ENCODE measurements at regions not wholly inside any gene's neighbourhood (a gene's known extent, or its start where the extent isn't known, plus 50 kb on each side); places are given as distances from the start of the nearest gene placed in this dataset.
"Not testable (repeated sequence)": the region's sequence is repeated elsewhere in the genome, so short reads cannot be mapped to it uniquely, and the experiment has no call there.

DNA sequence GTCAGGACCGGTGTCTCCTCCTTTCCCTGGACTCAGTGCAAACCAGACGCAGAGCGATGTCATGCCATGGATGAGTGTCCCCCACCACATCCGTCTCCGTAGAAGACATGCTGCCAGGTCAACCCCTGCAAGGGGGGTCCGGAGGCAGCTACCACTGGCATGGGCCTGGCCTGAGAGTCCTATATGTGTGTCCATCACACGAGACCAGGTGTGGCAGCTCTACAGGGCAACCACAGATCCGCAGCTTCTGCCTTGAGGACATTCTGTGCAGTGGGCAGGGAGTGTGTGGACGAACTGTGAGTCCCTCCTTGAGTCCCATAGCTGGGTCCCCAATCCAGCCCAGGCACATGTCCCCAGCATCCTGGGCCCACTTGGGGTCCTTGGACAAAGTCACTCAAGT is 133.6 kb downstream of the TNFRSF13B start:
- H3K79me2 ChIP-seq (ENCODE audit: control insufficient read depth, insufficient read depth, low read length); H3K9ac ChIP-seq (replicated peaks; ENCODE audit: extremely low read depth, insufficient read depth, low read length); H4K20me1 ChIP-seq (replicated peaks; ENCODE audit: control insufficient read depth, extremely low read depth, insufficient read depth, low read length); FAIRE-seq; intact Hi-C loops (cut with micrococcal nuclease); POLR2A ChIA-PET; H3K4me3 ChIP-seq (replicated peaks in 1 of 3; ENCODE audit: insufficient read depth in 1 of 3, low read depth in 1 of 3, low read length in 3 of 3); H3K9me3 ChIP-seq (replicated peaks; ENCODE audit: control insufficient read depth, insufficient read depth, low read length); CTCF ChIA-PET; H3K27ac ChIP-seq (ENCODE audit: insufficient read depth, low read depth, low read length); H3K27me3 ChIP-seq (ENCODE audit: control insufficient read depth in 2 of 2, insufficient read depth in 2 of 2, low read length in 2 of 2); BruUV-seq (replicated peaks); H3K4me1 ChIP-seq (ENCODE audit: control insufficient read depth, extremely low read depth, insufficient read depth, low read length); dilution Hi-C loops (cut with MboI; ENCODE audit: extremely low pct_ligation_motif_present, low sequenced_read_pairs); H3K9me1 ChIP-seq (replicated peaks; ENCODE audit: control insufficient read depth, extremely low read depth, insufficient read depth, low read length); H3K36me3 ChIP-seq (ENCODE audit: control insufficient read depth in 2 of 2, extremely low read depth in 1 of 2, insufficient read depth in 2 of 2, low read length in 2 of 2); DNase-seq (ENCODE audit: low read depth, low spot score); H2AFZ ChIP-seq (ENCODE audit: low read depth, low read length); H3K4me2 ChIP-seq (ENCODE audit: insufficient read depth, low read length): not testable (repeated sequence)

DNA sequence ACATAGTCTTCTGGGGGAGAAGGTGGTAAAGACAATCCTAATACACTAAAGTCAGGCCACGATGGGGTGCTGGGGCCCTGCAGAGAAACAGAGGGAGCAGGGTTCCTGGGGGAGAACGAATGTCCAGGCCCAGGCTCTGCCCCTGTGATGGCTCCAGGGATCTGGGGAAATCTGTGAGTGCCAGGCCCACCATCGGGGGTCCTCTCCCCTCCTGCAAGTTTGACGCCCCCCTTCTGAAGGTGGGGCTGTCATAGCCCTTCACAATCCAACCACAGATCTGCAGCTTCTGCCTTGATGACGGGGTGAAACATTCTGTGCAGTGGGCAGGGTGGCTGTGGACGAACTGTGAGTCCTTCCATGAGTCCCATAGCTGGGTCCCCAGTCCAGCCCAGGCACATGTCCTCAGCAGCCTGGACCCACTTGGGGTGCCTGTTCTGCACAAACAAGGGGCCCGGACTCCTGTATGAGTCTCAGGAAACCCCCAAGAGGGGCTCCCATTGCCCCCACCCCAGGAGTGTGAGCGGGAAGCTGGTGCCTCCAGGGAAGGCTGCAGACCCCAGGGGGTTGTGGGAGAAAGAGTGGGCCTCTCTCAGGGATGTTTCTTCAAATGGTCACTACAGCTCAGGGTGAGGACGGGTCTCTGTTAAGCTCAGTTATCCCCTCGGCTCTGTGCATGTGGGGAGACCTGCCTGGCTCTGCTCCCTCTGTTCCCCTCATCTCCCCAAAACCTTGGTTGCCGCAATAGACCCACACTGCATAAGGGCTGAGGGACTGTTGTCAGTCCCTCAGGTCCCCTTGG is 134.3 kb downstream of the TNFRSF13B start:
- H3K9me1 ChIP-seq (replicated peaks; ENCODE audit: control insufficient read depth, extremely low read depth, insufficient read depth, low read length); H3K4me2 ChIP-seq (ENCODE audit: insufficient read depth, low read length); H3K36me3 ChIP-seq (ENCODE audit: control insufficient read depth in 2 of 2, extremely low read depth in 1 of 2, insufficient read depth in 2 of 2, low read length in 2 of 2); H3K4me1 ChIP-seq (ENCODE audit: control insufficient read depth, extremely low read depth, insufficient read depth, low read length); intact Hi-C loops (cut with micrococcal nuclease); H3K4me3 ChIP-seq (replicated peaks in 1 of 3; ENCODE audit: insufficient read depth in 1 of 3, low read depth in 1 of 3, low read length in 3 of 3); H3K27ac ChIP-seq (ENCODE audit: insufficient read depth, low read depth, low read length); H3K27me3 ChIP-seq (ENCODE audit: control insufficient read depth in 2 of 2, insufficient read depth in 2 of 2, low read length in 2 of 2); H4K20me1 ChIP-seq (replicated peaks; ENCODE audit: control insufficient read depth, extremely low read depth, insufficient read depth, low read length); BruUV-seq (replicated peaks); dilution Hi-C loops (cut with MboI; ENCODE audit: extremely low pct_ligation_motif_present, low sequenced_read_pairs); H3K9ac ChIP-seq (replicated peaks; ENCODE audit: extremely low read depth, insufficient read depth, low read length); DNase-seq (ENCODE audit: low read depth, low spot score); CTCF ChIA-PET; POLR2A ChIA-PET; H2AFZ ChIP-seq (ENCODE audit: low read depth, low read length); H3K9me3 ChIP-seq (replicated peaks; ENCODE audit: control insufficient read depth, insufficient read depth, low read length); FAIRE-seq; H3K79me2 ChIP-seq (ENCODE audit: control insufficient read depth, insufficient read depth, low read length): not testable (repeated sequence)

DNA sequence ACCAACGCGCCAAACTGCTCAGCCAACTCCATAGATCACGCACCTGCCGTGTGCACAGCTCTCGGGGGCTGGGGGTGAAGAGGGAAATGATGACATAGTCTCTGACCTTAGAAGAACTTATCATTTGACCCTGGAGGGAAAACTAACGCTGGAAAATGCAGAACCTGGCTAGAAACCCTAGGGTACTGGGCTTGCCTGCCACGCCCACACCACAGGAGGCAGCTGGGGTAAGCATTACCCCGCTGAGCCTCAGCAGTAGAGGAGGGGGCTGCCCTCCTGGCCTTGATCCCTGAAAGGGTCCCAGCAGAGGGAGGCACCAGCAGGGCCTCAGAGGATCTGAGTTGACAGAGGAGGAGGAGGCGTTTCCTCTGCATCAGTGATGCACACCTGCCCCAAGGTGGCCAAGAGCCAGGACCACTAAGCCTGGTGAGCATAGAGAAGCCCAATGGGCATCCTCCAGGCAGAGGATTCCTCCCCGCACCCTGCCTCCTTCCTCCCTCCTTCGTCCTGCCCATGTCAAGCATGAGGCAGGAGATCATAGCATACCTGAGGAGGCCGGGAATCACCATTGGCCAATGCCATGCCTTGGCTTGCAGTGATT is 135.5 kb downstream of the TNFRSF13B start:
- H4K20me1 ChIP-seq (replicated peaks; ENCODE audit: control insufficient read depth, extremely low read depth, insufficient read depth, low read length); H3K9me1 ChIP-seq (replicated peaks; ENCODE audit: control insufficient read depth, extremely low read depth, insufficient read depth, low read length); dilution Hi-C loops (cut with MboI; ENCODE audit: extremely low pct_ligation_motif_present, low sequenced_read_pairs); H3K4me1 ChIP-seq (ENCODE audit: control insufficient read depth, extremely low read depth, insufficient read depth, low read length); H2AFZ ChIP-seq (ENCODE audit: low read depth, low read length); H3K27me3 ChIP-seq (ENCODE audit: control insufficient read depth in 2 of 2, insufficient read depth in 2 of 2, low read length in 2 of 2); H3K4me3 ChIP-seq (replicated peaks in 1 of 3; ENCODE audit: insufficient read depth in 1 of 3, low read depth in 1 of 3, low read length in 3 of 3); POLR2A ChIA-PET; FAIRE-seq; BruUV-seq (replicated peaks); H3K36me3 ChIP-seq (ENCODE audit: control insufficient read depth in 2 of 2, extremely low read depth in 1 of 2, insufficient read depth in 2 of 2, low read length in 2 of 2); H3K79me2 ChIP-seq (ENCODE audit: control insufficient read depth, insufficient read depth, low read length); DNase-seq (ENCODE audit: low read depth, low spot score); H3K9me3 ChIP-seq (replicated peaks; ENCODE audit: control insufficient read depth, insufficient read depth, low read length); CTCF ChIA-PET; H3K4me2 ChIP-seq (ENCODE audit: insufficient read depth, low read length); H3K9ac ChIP-seq (replicated peaks; ENCODE audit: extremely low read depth, insufficient read depth, low read length); H3K27ac ChIP-seq (ENCODE audit: insufficient read depth, low read depth, low read length); intact Hi-C loops (cut with micrococcal nuclease): not testable (repeated sequence)

DNA sequence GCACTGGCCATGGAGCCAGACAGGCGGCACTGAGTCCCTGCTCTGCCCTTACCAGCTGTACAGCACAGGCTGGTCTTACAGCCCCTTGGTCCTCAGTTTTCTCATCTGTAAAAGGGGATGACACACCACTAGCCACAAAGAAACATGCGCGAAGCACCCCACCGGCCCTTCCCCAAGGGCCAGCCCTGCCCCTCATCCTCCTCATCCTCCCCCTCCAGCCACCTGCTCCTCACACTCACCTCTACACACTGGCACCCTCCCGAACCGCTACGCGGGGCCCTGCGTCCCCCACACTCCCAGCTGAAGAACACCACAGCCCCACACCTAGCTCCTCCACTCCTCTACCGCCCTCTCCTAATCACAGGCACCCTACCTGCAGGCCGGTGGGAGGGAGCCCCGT is 138.4 kb downstream of the TNFRSF13B start:
- POLR2A ChIA-PET; DNase-seq (ENCODE audit: low read depth, low spot score); H2AFZ ChIP-seq (ENCODE audit: low read depth, low read length); BruUV-seq (replicated peaks); H3K27ac ChIP-seq (ENCODE audit: insufficient read depth, low read depth, low read length); H3K4me2 ChIP-seq (ENCODE audit: insufficient read depth, low read length); H3K9ac ChIP-seq (replicated peaks; ENCODE audit: extremely low read depth, insufficient read depth, low read length); H3K36me3 ChIP-seq (ENCODE audit: control insufficient read depth in 2 of 2, extremely low read depth in 1 of 2, insufficient read depth in 2 of 2, low read length in 2 of 2); H3K79me2 ChIP-seq (ENCODE audit: control insufficient read depth, insufficient read depth, low read length); intact Hi-C loops (cut with micrococcal nuclease); H3K9me1 ChIP-seq (replicated peaks; ENCODE audit: control insufficient read depth, extremely low read depth, insufficient read depth, low read length); CTCF ChIA-PET; H3K27me3 ChIP-seq (ENCODE audit: control insufficient read depth in 2 of 2, insufficient read depth in 2 of 2, low read length in 2 of 2); H3K9me3 ChIP-seq (replicated peaks; ENCODE audit: control insufficient read depth, insufficient read depth, low read length); dilution Hi-C loops (cut with MboI; ENCODE audit: extremely low pct_ligation_motif_present, low sequenced_read_pairs); H4K20me1 ChIP-seq (replicated peaks; ENCODE audit: control insufficient read depth, extremely low read depth, insufficient read depth, low read length); H3K4me1 ChIP-seq (ENCODE audit: control insufficient read depth, extremely low read depth, insufficient read depth, low read length); H3K4me3 ChIP-seq (replicated peaks in 1 of 3; ENCODE audit: insufficient read depth in 1 of 3, low read depth in 1 of 3, low read length in 3 of 3); FAIRE-seq: not testable (repeated sequence)

All from endothelial cell of umbilical vein (primary cell).